ENCODE measurements at regions not wholly inside any gene's neighbourhood (a gene's known extent, or its start where the extent isn't known, plus 50 kb on each side); places are given as distances from the start of the nearest gene placed in this dataset.

GRCh38 chr2:180927030-180927686 lies 53.2 kb upstream of the UBE2E3 start:
- no peak overlapping the region for H3K27ac ChIP-seq
- no peak for TF ChIP-seq CTCF (IDR thresholded peaks at IDR 0.05; ENCODE audit: low read depth, low read length, missing control alignments)
- in situ Hi-C loops (cut with HindIII; ENCODE audit: low pct_ligation_motif_present, low sequenced_read_pairs): no loop called here
- no peak for DNase-seq
- no peaks in the 10 kb centered on the region for H3K36me3 ChIP-seq (replicated peaks)
- H3K4me3 ChIP-seq (ENCODE audit: low read depth, low read length): no peak overlapping the region
- H3K27me3 ChIP-seq (replicated peaks): no peaks in the 10 kb centered on the region

DNA sequence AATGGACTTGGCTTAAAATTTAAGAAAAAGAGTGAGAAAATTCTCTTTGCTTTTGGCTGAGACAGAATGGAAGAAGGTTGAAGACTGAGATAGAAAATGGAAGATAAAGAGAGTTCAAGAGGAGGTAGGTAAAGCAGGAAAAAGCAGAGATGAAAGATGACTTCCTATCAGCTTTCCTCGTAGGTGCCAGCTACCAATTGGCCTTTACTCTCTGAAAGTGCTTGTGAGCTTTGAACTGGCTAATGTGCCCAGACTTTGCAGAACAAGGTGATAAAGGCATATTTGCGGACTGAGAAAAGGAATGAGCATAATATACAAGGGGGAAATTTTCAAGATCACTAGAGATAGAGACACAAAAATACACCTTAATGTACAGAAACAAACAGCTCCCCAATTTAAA lies 54.7 kb upstream of the UBE2E3 start:
- Histone ChIP-seq H3K4me3 (ENCODE audit: low read depth, low read length) (no peak overlapping the region), H3K27ac (no peak overlapping the region), H3K36me3 (replicated peaks) (no peaks in the 10 kb centered on the region), H3K27me3 (replicated peaks) (no peaks in the 10 kb centered on the region)
- in situ Hi-C loops (cut with HindIII; ENCODE audit: low pct_ligation_motif_present, low sequenced_read_pairs): no loop called here
- TF ChIP-seq CTCF (IDR thresholded peaks at IDR 0.05; ENCODE audit: low read depth, low read length, missing control alignments): no peak
- no peak for DNase-seq

GRCh38 chr2:180924063-180924462 lies 56.3 kb upstream of the UBE2E3 start:
- in situ Hi-C loops (cut with HindIII; ENCODE audit: low pct_ligation_motif_present, low sequenced_read_pairs): no loop called here
- H3K4me3 ChIP-seq (ENCODE audit: low read depth, low read length): no peak overlapping the region
- H3K27me3 ChIP-seq (replicated peaks): no peaks in the 10 kb centered on the region
- H3K36me3 ChIP-seq (replicated peaks): no peaks in the 10 kb centered on the region
- H3K27ac ChIP-seq: no peak overlapping the region
- TF ChIP-seq CTCF (IDR thresholded peaks at IDR 0.05; ENCODE audit: low read depth, low read length, missing control alignments): no peak
- DNase-seq: no peak

DNA sequence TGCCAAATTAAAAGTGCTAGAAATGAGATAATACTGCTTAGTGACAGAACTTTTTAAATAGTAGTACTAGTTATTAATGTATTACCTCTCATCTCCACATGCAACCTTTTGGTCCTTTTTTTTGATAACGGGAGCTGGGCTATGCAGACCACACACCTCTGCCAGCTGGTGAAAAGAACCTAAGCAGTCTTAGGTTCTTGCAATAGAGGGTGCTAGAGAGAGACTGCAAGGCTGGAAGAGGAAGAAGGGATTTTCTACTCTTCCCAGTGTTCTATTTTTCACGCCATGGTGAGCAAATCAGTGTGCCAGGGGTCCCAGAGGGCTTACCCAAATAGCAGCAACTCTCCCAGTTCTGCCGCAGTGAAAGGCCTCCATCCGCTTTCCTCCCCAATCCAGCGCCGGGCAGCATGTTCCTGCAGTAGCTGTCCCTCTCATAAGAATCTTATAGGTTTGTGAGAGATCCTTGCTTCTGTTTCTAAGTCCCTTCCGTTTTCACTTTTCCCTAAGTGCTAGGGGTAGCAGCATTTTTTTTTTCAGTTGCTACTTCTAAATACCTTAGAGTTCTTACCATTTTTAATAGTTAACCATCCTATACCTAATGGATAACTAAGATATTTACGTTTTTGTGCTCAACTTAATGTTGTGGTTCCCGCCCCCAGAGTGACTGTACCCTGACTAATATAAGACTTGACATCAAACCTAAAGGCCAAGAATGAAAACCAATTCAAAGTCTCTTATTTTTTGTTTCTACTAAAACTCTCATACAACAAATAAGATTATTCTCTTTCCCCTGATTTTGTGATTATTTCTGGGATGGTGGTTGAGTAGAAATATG lies 69.4 kb upstream of the UBE2E3 start:
- peak; percentile 23 for TF ChIP-seq CTCF (IDR thresholded peaks at IDR 0.05; ENCODE audit: low read depth, low read length, missing control alignments)
- Histone ChIP-seq H3K27ac (no peak overlapping the region), H3K36me3 (replicated peaks) (no peaks in the 10 kb centered on the region), H3K4me3 (ENCODE audit: low read depth, low read length) (no peak overlapping the region), H3K27me3 (replicated peaks) (no peaks in the 10 kb centered on the region)
- in situ Hi-C loops (cut with HindIII; ENCODE audit: low pct_ligation_motif_present, low sequenced_read_pairs): no loop called here
- DNase-seq: no peak

DNA sequence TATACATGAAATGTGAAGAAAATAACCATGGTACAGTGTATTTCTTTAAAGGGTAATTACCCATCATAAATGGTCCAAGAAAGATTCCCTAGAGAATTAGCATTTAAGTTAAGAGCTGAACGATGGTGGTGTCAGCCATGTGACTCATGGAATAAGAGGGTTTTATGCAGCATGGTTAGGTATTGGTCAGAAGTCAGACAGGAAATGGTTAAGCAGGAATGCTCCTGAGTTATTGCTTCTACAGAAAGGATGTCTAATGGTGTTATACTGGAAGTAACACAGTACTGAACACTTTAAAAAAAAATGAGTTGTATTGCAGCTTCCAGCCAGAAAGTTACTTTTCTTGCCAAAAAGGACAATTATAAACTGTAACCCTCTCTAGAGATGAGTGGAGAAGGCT lies 72.7 kb upstream of the UBE2E3 start:
- DNase-seq: peak; percentile 40
- Histone ChIP-seq H3K27ac (no peak overlapping the region), H3K36me3 (replicated peaks) (no peaks in the 10 kb centered on the region), H3K4me3 (ENCODE audit: low read depth, low read length) (no peak overlapping the region), H3K27me3 (replicated peaks) (no peaks in the 10 kb centered on the region)
- in situ Hi-C loops (cut with HindIII; ENCODE audit: low pct_ligation_motif_present, low sequenced_read_pairs): no loop called here
- TF ChIP-seq CTCF (IDR thresholded peaks at IDR 0.05; ENCODE audit: low read depth, low read length, missing control alignments): no peak

Data from brain microvascular endothelial cell (primary cell).